ENCODE measurements at regions not wholly inside any gene's neighbourhood (a gene's known extent, or its start where the extent isn't known, plus 50 kb on each side); places are given as distances from the start of the nearest gene placed in this dataset.

DNA sequence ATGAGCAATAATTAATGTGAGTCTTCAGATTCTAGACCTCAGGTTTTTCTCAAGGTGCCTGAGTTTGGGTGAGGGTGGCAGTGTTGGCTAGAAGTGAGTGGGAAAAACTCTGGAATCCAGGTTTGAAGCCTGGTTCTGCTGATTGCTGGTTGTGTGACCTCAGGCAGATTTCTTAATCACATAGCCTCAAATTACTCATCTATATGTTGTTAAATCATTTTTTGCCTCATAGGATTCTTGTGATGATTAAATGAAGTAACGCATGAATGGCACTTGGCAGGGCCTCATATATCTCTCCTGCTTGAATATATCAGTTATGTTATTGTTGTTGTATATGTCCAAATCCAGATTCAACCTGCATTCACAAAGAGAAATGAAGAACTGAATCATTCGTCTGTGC is 60.5 kb downstream of the NR2F2 start:
- DNase-seq = no peak

DNA sequence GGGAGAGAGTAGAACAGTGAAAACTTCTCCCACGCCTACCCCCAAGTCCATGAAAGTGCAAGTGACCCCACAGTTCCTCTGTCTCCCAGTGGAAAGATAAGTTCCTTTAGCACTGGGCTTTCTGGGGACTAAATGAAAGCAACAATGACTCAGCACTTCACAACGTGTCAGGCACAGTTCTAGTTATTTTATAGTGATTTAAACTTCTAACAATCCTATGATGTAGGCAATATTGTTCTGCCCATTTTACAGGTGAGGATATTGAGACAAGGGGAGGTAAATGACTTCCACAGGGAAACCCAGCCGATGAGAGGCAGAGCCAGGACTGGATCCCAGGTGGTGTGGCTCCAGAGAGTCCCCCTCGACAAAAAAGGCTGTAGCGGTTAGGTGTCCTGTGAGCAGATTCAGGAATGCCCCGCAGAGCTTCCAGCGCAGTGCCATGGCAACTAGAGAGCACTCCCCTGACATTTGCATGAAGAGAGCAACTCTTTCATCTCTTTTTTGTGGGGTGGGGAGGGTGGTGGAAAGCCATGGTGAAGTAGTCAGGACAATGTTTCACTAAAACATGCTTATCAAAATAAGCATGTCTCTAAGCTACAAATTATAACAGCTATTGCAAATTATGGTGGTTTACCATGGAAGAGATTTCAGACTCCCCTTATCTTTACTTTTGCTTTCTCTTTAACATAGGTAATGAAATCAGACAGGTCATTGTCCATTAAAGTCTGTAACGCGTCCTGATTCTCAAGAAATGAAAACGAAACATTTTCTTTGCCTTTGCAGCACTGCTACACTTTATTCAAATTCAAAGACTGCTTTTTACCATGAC is 62.1 kb downstream of the NR2F2 start:
- no peak for DNase-seq

DNA sequence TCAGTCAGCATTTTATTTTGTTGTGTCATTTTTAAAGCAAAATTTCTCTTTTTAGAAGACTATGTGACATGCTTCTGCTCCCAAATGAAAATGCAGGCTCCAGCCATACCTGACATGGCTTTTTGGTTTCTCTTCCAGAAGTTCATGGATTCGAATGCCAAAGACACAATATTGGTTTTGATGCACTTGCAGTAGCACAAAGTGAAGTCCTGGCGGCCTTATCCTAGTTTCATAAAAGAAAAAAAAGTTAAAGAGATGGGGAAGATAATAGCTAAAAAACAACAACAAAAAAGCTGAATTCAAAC is 62.7 kb downstream of the NR2F2 start:
- no peak for DNase-seq

DNA sequence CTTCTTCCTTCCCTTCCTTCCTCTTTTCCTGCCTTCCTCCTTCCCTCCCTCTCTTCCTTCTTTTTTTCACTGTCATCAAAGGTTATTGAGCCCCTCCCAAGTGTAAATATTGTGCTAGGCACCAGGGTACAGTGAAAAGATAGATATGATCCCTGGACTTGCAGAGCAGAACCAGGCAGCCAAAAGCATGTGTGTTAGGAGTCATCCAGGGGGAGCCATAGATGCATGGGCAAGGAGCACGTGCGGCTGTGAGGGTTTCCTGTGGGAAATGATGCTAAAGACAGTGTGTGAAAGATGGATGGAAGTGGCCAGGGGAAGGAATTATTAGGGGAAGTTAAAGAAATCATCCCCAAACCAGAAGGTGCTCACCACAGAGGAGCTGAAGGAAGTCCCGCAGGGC is 65.2 kb downstream of the NR2F2 start:
- peak; percentile 34 for DNase-seq

DNA sequence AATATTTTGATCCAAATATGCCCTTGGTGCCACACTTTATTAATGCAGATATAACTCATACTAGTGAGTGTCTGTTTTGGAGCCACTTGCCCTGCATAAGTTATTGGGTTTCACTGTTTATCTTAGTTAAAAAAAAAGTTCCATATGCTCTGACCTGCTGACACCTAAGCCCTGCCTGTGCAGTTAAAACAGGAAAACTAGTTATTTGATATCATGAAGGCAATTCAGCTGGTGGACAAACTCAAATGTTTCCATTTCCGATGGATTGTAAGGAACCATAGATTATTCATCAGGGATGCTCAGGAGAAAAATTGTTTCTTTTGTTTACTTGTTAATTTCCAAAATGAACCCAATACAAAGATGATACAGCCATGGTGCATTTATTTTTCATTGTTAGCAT is 68.3 kb downstream of the NR2F2 start:
- DNase-seq = no peak

DNA sequence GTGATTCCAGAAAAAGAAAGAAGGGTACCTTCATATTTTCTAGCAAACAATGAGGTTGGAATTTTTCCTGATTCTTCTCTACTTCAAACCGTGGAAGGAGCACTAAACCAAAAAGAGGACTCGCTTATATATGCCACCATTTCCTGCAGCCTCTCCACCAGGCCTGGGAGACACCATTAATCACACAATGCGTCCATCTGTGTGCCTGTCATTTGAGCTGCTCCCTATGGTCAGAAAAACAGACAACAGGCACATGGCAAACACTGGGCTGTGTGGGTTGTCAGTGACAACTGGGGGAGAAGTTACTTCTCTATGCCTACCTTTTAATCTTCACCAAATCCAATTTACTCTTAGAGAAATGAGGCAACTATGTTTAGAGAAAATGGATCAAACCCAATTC is 71.9 kb downstream of the NR2F2 start:
- peak; percentile 69 for DNase-seq

DNA sequence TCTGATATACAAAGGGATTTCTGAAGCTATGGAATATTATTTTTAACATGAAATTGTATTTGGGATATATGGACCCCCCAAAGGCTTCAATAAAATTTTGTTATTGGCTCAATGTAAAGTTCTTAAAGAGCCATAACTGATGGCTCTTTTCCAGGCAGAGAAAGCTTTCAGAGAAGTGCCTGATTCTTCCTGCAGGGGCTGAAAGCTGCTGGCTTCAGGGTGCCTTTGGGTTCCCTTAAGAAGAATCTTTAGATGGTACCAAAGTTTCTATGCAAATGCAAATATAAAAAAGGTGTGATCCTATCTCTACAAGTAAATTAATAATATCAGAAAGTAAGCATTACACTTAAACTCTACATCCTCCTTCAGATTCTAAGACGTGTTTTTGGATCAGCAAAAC is 72.6 kb downstream of the NR2F2 start:
- peak; percentile 11 for DNase-seq

DNA sequence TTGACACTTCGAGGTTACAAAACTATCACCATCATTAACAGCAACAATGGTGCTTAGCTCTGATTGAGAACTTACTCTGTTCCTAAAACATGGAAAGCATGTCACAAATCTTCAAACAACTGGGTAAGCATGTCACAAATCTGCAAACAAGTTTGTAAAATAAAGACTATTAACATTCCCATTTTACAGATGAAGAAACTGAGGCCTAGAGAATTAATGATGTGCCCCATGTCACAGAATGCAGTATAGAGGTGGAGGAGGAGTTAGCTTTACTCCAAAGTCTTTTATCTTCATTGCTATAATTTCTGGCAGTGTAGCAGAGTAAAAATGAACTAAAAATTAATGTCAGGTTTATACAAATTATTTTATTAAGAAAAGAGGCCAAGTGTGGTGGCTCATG is 73.4 kb downstream of the NR2F2 start:
- DNase-seq = no peak

DNA sequence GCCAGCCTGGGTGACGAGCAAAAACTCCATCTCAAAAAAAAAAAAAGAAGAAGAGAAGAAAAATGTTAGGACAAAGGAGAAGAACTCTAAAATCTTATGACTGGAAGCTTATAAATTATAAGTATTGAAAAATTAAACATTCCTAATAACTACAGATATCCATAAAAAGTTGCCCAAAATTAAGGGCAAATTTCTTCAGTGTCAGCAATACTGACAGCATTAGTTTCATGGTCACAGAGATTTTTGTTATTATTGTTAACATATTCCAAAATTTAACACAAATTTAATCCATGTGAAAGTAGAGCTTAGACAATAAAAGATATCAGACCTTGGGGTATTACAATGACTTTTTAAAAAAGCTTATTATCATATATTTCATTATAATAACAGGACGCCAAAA is 74.1 kb downstream of the NR2F2 start:
- DNase-seq = no peak

DNA sequence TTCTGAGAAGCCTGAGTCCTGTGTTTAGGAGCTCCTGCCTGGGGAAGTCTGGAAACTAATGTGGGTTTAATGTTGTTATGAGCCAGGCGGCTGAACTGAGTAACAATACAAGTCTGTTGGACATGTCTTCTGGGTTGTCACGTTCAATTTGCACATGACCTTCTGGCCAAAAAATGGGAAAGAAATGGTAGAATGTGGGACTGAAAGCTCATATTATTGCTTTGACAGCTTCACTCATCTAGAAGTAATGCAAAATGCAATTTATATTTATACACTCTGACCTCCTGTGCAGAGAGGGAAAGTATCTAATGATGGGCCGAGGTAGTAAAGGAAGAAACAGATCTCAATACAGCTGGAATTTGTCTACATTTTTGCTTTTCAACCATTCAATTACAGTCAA is 75.8 kb downstream of the NR2F2 start:
- DNase-seq = no peak

DNA sequence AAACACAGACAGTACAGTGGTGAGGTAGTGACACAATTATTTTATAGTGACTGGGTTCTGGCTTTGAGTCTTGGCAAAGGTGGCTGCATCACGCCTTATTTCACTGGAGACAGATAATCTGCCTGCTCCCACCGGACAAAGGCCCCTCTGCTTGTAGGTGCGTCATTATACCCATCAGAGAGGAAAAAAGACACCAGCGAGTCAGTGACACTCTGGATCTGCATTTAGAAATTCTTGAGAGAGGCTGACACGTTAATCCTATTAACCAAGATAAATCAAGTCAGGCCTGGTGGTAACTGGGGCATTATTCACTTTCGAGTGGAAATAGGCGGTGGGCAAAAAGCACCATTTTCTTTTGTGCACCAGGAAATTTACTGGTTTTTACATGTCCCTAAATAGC is 76.2 kb downstream of the NR2F2 start:
- DNase-seq = no peak

DNA sequence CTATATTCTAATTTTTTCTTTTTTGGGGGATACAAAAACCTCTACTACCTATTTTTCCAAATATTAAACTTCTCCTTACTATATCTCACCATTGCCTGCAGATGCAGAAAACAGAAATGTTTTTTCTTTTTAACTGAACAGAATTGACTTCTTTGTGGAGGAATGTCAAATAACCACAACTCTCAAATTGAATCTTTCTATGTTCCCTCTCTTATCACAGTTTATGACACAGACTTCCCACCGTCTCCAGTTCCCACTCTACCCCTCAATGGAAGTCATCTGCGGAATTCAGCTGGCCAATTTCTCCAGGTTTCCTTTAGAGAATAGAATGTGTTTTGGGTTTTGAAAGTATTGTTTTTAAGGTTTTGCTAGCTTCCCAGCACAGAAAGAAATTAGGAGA is 77.0 kb downstream of the NR2F2 start:
- DNase-seq = no peak

DNA sequence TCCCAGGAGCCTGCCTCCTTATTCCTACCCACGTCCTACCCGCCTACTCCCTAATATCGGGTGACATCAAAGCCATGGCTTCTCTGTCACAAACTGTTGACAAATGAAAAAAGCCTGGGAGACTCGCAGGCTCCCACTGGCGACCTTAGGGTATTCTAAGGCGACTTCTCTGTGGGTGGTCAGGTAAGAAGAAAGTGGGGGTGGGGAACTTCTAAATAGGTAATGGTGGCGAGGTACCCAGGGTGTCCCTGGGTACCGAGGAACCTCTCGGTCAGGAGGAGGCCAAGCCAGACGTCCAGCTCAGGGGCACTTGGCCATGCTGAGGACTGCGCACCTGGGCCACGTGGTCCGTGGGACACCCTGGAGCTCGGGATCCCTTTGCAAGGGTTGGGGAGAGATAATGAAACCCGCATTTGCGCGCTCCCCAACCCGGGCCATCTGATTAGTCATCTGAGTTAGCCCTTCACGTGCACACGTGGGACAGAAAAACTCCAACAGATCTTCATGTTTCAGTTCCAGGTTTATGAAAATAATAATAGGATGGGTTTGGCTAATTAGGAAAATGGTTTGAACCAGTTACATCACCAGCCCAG is 78.2 kb downstream of the NR2F2 start:
- DNase-seq = no peak

DNA sequence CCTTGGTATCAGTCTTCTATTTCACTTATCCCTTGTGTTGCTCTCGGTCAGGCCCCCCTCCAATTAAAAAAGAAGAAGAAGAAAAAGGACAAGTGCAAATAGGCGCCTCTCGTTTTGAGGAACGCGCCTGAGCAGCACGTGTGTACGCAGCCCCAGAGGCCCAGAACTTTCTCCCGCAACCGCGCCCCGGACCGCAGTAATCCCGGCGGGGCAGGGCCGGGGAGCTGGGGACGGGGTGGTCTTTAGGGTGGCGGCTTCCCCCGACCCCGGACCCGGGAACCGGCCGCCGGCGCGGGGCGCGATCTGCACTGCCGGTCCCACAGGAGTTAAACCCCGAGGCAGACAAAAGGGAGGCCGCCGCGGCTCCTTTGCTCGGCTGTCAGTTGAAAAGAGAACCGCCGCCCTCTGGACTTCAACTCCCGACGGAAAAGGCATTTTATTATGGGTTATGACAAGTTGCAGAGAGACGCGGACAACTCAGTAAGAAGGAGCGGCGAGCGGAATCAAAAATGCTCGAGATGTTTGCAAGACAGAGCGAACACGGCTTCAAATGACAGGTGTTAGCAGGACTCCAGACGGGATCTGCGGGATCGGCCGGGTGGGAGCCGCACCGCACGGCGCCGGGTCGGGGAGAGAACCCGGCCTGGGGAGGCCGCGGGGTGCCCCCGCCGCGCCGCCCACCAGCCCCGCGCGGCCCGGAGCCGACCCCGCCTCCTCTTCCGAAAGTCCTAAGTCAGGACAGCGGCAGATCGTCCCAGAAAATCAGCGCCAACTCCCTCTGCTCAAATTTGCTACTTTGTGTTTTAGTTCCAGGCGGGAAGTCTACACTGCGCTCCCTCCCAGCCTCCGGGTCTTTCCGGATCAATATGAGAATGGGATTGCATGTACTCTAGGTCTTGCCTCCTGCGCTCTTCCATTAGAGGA is 79.0 kb downstream of the NR2F2 start:
- DNase-seq = peak; percentile 9

DNA sequence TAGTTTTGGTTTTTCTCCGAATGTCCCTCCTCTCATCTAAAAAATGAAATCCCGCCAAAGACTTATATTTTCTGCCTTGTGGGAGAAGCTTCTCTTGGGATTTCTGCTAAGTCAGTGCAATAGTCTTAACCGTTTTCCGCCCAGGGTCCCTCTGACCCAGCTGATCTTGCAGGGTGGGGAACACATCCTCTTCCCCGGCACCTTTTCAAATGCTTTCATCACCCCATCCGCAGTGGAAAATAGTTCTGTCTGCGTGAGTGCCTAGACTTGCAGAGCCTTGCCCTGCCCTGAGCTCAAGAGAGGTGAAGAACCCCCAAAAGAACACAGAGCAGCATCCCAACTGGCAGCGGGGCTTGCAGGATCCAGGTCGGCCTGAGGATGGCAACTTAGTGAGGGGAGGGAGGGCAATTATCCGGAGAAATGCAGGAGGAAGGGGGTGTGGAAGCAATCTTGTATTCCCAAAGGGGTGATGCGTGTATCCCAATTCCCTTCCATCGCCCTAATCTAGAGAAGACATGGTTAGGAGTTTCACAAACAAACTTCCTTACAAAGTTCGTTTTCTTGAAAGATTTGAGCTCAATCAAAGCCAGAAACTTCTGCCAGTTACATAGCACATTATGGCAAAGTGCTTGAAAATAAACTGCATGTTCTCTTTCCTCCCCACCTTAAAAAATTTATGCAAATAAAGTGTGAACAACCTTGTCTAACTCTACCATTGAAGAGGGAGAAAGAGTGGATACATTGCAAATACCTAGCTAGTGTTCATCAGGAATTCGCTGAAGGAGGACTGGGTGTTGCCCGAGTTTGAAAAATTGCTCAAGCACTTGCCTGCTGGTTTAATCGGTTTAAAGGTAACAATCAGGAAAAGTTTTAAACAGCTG is 79.9 kb downstream of the NR2F2 start:
- no peak for DNase-seq

DNA sequence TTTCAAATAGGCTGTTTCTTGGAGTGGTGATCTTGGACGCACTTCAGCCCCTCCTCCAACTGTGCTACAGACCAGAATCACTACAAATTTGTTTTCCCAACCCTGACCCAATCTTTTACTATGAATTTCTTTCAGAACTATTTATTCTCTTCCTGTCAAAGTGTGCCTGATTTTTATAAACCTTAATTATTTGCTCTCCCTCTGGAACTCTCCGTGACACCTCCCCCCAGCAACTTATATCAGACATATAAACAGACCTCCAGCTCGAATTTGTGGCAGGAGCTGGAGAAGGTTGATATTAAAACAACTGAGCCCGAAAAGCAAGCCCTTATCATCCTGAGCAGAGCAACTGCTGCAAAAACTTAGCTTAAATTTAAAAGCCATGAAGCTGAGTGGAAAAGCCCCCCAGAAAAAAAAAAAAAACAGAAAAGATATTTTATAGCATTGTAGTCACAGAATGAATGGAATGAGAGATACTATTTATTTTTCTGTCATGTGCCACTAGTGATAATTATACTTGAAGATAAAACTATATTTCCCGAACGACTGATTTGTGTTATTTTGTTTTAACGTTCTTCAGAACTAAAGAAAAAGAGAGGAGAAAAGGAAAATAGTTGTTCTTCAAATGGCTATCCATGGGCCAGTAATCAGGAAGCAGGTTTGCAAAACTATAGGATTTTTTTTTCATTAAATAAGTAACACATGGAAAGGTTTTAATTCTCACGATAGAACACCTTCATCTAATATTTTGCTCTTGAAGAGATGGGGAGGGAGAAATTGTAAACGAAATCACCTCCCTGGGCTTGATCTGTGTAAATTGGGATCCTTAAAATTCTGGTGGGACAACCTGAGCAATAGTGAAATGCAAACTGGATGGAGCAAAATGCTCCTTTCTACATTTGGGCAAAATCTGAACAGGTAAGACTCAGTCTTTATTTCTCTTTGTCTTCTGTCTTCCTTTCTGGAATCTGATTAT is 80.8 kb downstream of the NR2F2 start:
- DNase-seq = no peak

DNA sequence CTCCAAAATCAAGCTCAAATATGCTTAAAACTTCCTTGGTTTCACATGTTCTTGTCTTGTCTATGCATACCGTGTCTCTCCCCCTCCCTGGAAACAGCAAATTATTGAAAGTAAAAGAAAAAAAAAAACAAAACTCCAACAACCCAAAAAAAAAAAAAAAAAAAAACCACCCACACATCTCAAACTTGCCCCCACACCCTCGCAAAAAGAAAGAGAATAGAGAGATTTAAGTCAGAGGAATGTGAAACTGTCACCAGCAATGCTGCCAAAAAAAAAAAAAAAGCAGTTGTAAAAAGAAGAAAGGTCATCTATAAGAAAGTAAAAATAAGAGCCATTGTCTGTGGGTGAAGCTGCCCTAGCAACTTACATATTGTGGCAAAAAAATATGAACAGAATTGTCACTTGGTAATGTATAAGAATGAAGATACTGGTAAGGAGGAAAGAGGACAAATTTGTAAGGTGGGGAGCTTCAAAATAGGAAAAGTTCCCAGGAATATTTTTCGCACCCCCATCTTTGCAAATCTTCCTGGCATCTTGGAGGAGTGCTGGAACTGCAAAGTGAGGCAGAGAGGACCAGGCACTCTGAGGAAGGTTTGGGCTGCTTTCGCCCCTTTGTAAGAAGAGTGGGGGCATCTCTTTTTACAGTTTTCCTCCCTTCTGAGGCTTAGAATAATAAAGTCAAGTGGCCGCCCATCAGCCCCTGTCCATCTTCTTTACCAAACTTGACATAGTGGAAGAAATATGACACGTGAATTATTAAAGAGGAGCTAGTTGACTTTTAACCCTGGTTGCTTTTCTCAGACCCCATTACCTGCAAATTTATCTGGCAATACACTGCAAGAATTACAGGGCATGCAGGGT is 81.8 kb downstream of the NR2F2 start:
- DNase-seq = no peak

DNA sequence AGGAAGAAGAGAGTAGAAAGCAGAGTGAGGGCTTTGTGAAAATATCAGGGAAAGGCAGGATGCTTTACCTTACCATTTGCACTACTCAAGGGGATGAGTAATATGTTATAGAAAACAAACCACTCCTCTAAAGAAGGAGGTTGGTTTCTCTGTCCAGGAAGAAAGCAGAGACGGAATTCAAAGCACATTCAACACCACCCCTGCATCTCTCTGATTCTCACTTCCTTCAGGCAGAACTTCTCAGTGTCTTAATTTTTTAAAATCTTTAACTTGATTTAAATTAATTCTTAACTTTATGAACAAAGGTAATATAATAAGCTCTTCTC is 82.4 kb downstream of the NR2F2 start:
- no peak for DNase-seq

DNA sequence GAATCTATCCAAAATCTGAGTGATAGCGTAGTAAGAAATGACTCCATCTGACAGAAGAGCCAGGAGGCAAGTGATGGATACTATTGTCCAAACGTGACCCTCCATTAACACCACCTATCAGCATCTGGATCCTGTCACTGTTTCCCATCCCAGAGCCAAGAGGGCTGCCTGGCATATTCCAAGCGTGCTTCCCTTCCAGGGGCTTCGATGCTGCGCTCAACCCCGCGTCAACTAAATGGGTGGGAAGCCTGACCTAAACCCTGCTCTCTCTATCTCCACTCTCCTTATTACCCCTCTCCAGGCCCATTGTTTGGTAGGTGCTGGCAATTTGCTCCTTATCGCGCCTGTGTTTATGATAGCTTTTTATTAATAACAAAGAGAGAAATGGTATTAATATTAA is 83.2 kb downstream of the NR2F2 start:
- no peak for DNase-seq

DNA sequence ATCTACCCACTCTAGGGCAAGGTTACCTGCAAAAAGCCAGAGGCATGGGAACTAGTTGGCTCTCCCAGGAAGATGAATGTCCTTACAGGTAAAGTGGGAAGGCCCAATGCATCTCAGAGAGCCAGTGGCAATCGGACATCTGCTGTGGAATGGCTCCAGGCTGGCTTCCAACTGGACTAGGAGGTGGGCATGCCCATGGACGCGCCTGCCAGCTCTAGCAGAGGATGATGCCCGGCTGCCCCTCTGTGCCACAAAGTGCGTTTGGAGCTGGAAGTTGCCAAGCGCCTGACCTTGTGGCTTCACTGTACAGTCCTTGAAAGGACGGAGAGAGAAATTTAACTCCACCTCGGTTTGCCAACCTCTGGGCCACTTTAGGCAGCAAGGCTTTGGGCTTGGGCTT is 84.4 kb downstream of the NR2F2 start:
- no peak for DNase-seq
